ENCODE measurements at regions not wholly inside any gene's neighbourhood (a gene's known extent, or its start where the extent isn't known, plus 50 kb on each side); places are given as distances from the start of the nearest gene placed in this dataset.
"Not testable (repeated sequence)": the region's sequence is repeated elsewhere in the genome, so short reads cannot be mapped to it uniquely, and the experiment has no call there.

DNA sequence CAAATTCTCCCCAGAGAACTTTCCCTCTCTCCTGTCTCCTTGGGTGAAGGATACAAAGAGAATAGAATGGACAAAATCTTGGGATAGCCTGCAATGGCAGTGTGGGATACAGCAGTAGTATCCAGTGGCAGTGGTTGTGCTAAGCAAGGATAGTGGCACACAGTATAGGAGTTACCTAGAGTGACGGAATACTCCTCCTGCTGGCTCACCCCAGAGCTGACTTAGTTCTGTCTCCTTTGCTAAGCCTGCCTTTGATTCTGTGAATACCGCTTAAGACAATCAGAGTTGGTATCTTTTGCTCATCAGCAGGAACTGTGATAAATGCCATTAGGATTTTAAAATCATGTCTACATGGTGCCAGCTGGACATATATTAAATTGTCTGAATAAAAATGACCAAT, 404.3 kb downstream of the JRKL start:
- no peak for DNase-seq

GRCh38 chr11:96798445-96798844, 408.6 kb downstream of the JRKL start:
- no peak for DNase-seq

DNA sequence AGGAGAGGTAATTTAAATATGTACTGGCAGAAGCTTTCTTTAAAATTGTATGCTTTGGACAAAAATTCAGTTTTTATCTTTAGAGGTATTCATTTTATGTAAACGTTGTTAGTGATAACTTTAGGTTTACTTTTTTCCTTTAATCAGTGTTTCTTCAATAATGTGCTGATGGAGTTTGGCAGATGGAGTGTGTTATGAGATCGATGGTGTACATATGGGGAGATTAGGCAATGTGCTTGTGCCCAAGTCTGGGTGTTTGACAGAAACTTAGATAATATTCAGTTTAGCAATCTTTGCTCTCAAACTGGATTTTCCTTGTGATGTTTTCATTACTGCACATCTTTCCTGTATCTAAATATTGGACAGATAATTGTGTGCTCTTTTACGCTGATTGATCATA, 425.4 kb downstream of the JRKL start:
- no peak for DNase-seq

GRCh38 chr11:96817482-96818399, 427.9 kb downstream of the JRKL start:
- DNase-seq, result no peak

- no peak for DNase-seq
These were observed 437.4 kb downstream of the JRKL start for GRCh38 chr11:96827164-96827563.

GRCh38 chr11:96841792-96842191, 452.0 kb downstream of the JRKL start:
- no peak for DNase-seq

DNA sequence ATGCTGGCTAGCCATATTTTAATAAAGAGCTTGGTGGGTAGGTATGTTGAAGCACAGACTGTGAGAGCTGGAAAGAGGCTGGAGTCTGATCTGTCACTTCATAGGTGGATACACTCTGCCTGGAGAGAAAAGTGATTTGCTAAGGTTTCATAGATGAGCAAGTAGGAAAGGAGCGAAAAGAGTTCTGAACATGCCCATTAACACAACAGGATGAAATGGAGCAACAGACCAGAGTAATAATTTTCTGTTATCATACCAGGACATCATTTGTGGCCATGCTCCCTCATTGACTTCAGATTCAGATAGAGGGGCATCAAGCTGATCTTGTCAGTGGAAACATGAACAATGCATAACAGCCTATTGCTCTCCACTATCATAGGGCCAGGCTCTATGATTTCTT, 452.9 kb downstream of the JRKL start:
- DNase-seq, result no peak

DNA sequence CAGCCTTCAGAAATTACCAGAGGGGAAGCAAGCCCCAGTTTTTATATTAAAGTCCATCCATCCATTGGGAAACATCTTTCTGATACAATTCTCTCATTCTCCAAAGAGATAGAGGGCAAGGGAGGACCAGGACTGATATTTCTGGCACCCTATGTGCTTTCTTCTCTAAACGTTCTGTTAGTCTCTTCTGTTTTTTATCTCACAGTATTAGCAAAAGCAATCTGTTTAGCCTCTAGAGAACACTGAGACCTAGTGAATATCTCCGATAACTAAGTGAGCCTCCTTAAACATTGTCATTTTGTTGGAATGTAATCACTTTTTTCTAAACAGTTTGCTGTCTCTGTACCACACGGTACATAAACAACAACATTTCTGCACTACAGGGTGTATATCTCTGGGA, 464.6 kb downstream of the JRKL start:
- DNase-seq, result no peak

DNA sequence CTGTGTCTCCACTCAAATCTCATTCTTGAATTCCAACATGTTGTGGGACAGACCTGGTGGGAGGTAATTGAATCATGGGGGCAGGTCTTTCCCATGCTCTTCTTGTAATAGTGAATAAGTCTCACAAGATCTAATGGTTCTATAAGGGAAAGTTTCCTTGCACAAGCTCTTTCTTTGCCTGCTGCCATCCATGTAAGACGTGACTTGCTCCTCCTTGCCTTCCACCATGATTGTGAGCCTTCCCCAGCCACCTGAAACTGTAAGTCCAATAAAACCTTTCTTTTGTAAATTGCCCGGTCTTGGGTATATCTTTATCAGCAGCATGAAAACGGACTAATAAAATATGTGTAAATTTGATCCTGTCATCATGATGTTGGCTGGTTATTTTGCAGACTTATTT, 471.9 kb downstream of the JRKL start:
- not testable (repeated sequence) for DNase-seq

DNA sequence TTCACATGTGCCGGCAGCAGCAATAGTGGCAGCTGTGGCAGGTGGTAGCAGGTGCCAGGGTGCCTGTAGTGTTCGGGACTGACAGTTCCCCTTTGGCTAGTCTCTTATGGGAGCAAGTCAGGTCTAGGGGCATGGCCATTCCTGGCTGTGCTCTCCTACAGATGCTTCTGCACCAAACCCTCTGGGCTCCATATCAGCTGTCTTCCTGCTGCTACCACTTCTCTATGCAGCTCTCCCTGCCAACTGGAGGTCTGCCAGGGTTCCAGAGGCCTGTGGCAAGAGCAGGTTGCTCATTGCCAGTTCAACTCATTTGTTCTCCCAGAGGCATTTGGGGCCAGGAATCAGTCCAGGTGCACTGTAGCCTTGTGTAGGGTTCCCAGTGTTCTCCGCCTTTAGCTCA, 473.7 kb downstream of the JRKL start:
- DNase-seq, result no peak

DNA sequence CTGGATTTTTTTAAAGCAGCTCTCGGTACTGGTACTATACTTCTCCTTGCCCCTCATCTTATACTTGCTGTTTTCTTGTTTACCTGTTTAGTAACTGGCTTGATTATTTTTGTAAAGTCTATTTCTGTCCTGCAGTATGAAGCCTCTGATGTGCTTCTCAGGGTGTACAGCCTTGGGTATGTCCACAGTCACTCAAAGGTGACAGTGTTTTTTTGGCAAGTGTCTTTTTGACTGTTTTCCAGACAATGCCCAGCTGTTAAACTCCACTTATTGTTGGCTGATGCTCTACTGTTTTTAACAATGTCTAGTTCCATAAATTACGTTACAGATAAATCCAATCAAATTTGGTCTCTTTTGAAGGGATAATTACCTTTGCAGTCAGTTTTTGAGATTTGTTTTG, 475.2 kb downstream of the JRKL start:
- no peak for DNase-seq

- no peak for DNase-seq
These were observed 479.4 kb downstream of the JRKL start for GRCh38 chr11:96869207-96869606.

- no peak for DNase-seq
These were observed 485.9 kb downstream of the JRKL start for GRCh38 chr11:96875712-96876111.

GRCh38 chr11:96878299-96879051, 488.7 kb downstream of the JRKL start:
- no peak for DNase-seq

- DNase-seq, result not testable (repeated sequence)
These were observed 492.8 kb downstream of the JRKL start for GRCh38 chr11:96882622-96883021.

- DNase-seq, result no peak
These were observed 495.6 kb downstream of the JRKL start for GRCh38 chr11:96885405-96885804.

GRCh38 chr11:96885912-96886311, 496.1 kb downstream of the JRKL start:
- DNase-seq, result no peak

DNA sequence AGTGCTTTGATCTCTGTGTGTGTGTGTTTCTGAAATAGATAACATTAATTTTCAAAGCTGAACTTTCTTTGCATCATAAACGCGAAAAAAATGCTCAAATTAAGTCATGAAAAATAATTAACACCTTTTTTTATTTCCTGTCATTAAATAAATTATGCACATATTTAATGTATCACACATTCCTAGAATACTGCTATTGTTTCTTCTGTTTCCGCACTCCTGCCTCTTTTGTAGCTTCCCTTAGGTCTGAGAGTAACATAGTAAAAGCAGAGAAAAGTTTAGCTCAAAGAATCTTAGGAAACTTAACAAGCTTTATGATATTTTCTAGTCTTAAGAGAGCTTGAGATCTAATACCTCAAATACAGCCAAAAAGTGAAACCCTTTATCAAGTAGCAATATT, 504.2 kb downstream of the JRKL start:
- DNase-seq, result no peak

DNA sequence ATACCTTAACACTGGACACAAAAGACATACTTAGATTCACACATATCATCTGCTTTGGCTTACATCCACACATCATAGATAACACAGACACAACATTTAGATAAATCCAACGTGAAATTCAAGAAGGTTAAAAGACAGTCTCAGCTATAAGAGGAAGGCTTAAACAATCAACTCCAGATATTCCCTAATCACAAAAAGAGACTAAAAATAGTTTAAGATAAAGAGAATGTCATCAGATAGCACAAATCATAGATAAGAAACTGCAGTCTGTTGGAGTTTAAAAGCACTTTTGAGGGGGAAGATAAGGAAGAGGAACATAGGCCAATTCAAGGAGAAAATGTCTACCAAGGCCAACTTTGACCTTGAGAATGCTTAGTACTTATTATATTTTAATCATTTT, 504.8 kb downstream of the JRKL start:
- DNase-seq, result no peak

DNA sequence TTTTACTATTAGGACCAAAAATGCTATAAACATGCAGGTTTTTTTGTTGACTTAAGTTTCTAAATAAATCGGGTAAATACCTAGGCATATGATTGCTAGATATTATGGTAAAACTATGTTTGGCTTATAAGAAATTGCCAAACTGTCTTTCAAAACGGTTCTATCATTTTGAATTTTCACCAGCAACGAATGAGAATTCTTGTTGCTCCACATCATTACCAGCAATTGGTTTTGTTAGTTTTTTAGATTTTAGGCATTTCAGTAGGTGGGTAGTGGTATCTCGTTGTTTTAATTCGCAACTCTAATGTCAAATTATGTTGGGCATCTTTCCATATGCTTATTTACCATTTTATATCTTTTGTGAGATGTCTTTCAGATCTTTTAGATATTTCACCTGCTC, 510.2 kb downstream of the JRKL start:
- no peak for DNase-seq

DNA sequence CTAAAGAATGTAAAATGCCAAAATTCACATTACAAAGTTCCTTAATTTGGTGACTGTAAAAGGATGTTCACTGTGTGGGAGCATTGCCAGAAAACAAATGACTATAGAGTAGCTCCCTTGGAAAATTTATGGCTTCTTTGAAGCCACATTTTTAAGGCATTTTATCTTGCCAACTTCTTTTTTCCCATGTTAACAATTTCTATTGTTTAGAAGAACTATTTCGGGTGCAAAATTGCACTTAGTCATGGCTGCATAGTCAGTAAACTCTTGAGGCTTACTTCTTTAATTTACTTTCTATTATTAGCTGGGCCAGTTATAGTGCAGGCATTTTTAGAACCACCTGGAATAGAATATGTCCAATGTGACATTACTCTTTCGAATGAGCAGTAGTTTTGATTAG, 515.3 kb downstream of the JRKL start:
- no peak for DNase-seq

- DNase-seq, result no peak
These were observed 515.9 kb downstream of the JRKL start for GRCh38 chr11:96905663-96906062.

- DNase-seq, result no peak
These were observed 516.7 kb downstream of the JRKL start for GRCh38 chr11:96906476-96906875.

- DNase-seq, result no peak
These were observed 536.0 kb downstream of the JRKL start for GRCh38 chr11:96925862-96926261.
